Inflammatory macrophage treated with lipopolysaccharide for 1 hour (primary cell): ENCODE measurements at regions not wholly inside any gene's neighbourhood (a gene's known extent, or its start where the extent isn't known, plus 50 kb on each side); places are given as distances from the start of the nearest gene placed in this dataset.
A peak's percentile ranks its signal among the peaks of the same experiment; 100 is the strongest.
"Not testable (repeated sequence)": the region's sequence is repeated elsewhere in the genome, so short reads cannot be mapped to it uniquely, and the experiment has no call there.

Experiments
- DNase-seq, 2 donors: peaks; one replicate each; pipeline ENCODE4 v3.0.0-alpha.2; 2020 to 2022

GRCh38 chr10:120755771-120756170 is 95.4 kb upstream of the WDR11 start:
- DNase-seq = no peak

- peak; percentile 76 to 83 for DNase-seq
These were observed 90.9 kb upstream of the WDR11 start for GRCh38 chr10:120760253-120760652.

GRCh38 chr10:120761951-120762350 is 89.2 kb upstream of the WDR11 start:
- DNase-seq = no peak

- peak in 1 of 2 donors; percentile 19 for DNase-seq
These were observed 85.8 kb upstream of the WDR11 start for GRCh38 chr10:120765226-120765803.

- no peak for DNase-seq
These were observed 82.9 kb upstream of the WDR11 start for GRCh38 chr10:120768227-120768626.

- no peak for DNase-seq
These were observed 80.7 kb upstream of the WDR11 start for GRCh38 chr10:120770496-120770895.

GRCh38 chr10:120776442-120776841 is 74.7 kb upstream of the WDR11 start:
- DNase-seq = no peak

- no peak for DNase-seq
These were observed 68.8 kb upstream of the WDR11 start for GRCh38 chr10:120782336-120782735.

GRCh38 chr10:120783098-120783497 is 68.1 kb upstream of the WDR11 start:
- no peak for DNase-seq

- peak in 1 of 2 donors; percentile 7 for DNase-seq
These were observed 67.3 kb upstream of the WDR11 start for GRCh38 chr10:120783867-120784266.

GRCh38 chr10:120788771-120789170 is 62.4 kb upstream of the WDR11 start:
- DNase-seq = no peak

- peak; percentile 66 to 67 for DNase-seq
These were observed 61.6 kb upstream of the WDR11 start for GRCh38 chr10:120789303-120790203.

- DNase-seq = peak in 1 of 2 donors; percentile 4
These were observed 59.8 kb upstream of the WDR11 start for GRCh38 chr10:120791316-120791715.

GRCh38 chr10:120793088-120793487 is 58.1 kb upstream of the WDR11 start:
- no peak for DNase-seq

GRCh38 chr10:120794390-120794789 is 56.8 kb upstream of the WDR11 start:
- no peak for DNase-seq

GRCh38 chr10:120798276-120798675 is 52.9 kb upstream of the WDR11 start:
- DNase-seq = not testable (repeated sequence)

- no peak for DNase-seq
These were observed 51.3 kb upstream of the WDR11 start for GRCh38 chr10:120799849-120800248.

GRCh38 chr10:120800528-120801323 is 50.4 kb upstream of the WDR11 start:
- DNase-seq = no peak
